H1 (cell line): ENCODE measurements at regions not wholly inside any gene's neighbourhood (a gene's known extent, or its start where the extent isn't known, plus 50 kb on each side); places are given as distances from the start of the nearest gene placed in this dataset.

Experiments used
- CTCF ChIA-PET: fragments of 300-600 bp; sonication (Branson Sonifier 250); formaldehyde crosslinking; loops from one replicate; lab custom pipeline; 2021; ENCODE audit not compliant: partially characterized antibody; lab: Charles Lee
- POLR2A ChIA-PET: fragments of 300-600 bp; sonication (Branson Sonifier 250); formaldehyde crosslinking; loops from one replicate; lab custom pipeline; 2021; ENCODE audit warnings: inconsistent platforms; ENCODE audit not compliant: partially characterized antibody; lab: Charles Lee
- DNase-seq, 2 experiments: peaks; one replicate each; pipeline versions ENCODE4 v3.0.0 to v3.0.0-alpha.2; 2010 to 2022; ENCODE audit warnings: low spot score in 2 of 2, low read depth in 1 of 2, mixed read lengths in 1 of 2
- FAIRE-seq: peaks from 2 replicates; lab custom pipeline; 2011; peaks lifted over from hg19 to GRCh38; lab: Jason Lieb, UNC
- H2AFZ ChIP-seq: 2 replicates; pipeline ENCODE4 v1.8.1; 2012; ENCODE audit warnings: low read length, inconsistent platforms
- H2AK5ac ChIP-seq: 2 replicates; pipeline ENCODE4 v1.6.1; 2013; ENCODE audit warnings: low read depth, low read length
- H2BK120ac ChIP-seq: replicated peaks from 2 replicates; pipeline ENCODE3; 2013; ENCODE audit warnings: low read depth, low read length, inconsistent platforms
- H2BK12ac ChIP-seq: 2 replicates; pipeline ENCODE4 v1.6.1; 2013; ENCODE audit warnings: low read depth, low read length
- H2BK15ac ChIP-seq: 2 replicates; pipeline ENCODE4 v1.6.1; 2013; ENCODE audit warnings: low read length
- H2BK20ac ChIP-seq: 2 replicates; pipeline ENCODE4 v1.6.1; 2013; ENCODE audit warnings: low read length
- H2BK5ac ChIP-seq: 2 replicates; pipeline ENCODE4 v1.6.1; 2013; ENCODE audit warnings: low read depth, low read length
- H3K14ac ChIP-seq: 2 replicates; pipeline ENCODE4 v1.6.1; 2013; ENCODE audit warnings: inconsistent platforms; ENCODE audit not compliant: insufficient read length
- H3K18ac ChIP-seq: 2 replicates; pipeline ENCODE4 v1.6.1; 2013; ENCODE audit warnings: low read length; ENCODE audit errors: extremely low read depth
- H3K23ac ChIP-seq: 2 replicates; pipeline ENCODE4 v1.6.1; 2013; ENCODE audit warnings: inconsistent platforms; ENCODE audit not compliant: insufficient read length
- H3K23me2 ChIP-seq: 2 replicates; pipeline ENCODE4 v1.6.1; 2013; ENCODE audit warnings: low read depth, low read length
- H3K27ac ChIP-seq: 2 replicates; pipeline ENCODE4 v1.6.1; 2011; ENCODE audit warnings: low read depth, low read length, inconsistent platforms
- H3K27me3 ChIP-seq, 4 experiments: replicated peaks in 1 of 4; 1 replicate in 1 of 4; 2 replicates in 3 of 4; pipeline versions ENCODE4 v1.6.1 to v1.8.1; 2011 to 2013; ENCODE audit warnings: low read length in 3 of 4, mild to moderate bottlenecking in 3 of 4, inconsistent platforms in 2 of 4, mixed read lengths in 2 of 4, moderate library complexity in 1 of 4; ENCODE audit not compliant: control insufficient read depth in 3 of 4, insufficient read depth in 3 of 4; ENCODE audit errors: extremely low read depth in 1 of 4
- H3K36me3 ChIP-seq, 4 experiments: 2 replicates each; pipeline versions ENCODE4 v1.6.1 to v1.8.1; 2011 to 2013; ENCODE audit warnings: mild to moderate bottlenecking in 4 of 4, low read length in 3 of 4, moderate library complexity in 2 of 4, control low read depth in 1 of 4, inconsistent platforms in 1 of 4; ENCODE audit not compliant: insufficient read depth in 4 of 4, control insufficient read depth in 2 of 4
- H3K4ac ChIP-seq: replicated peaks from 2 replicates; pipeline ENCODE3; 2013; ENCODE audit warnings: low read length, low read depth, mixed read lengths, inconsistent platforms; ENCODE audit not compliant: insufficient read length
- H3K4me1 ChIP-seq, 4 experiments: replicated peaks in 1 of 4; 1 replicate in 1 of 4; 2 replicates in 3 of 4; pipeline versions ENCODE4 v1.6.1 to v1.8.1; 2011 to 2013; ENCODE audit warnings: low read length in 3 of 4, inconsistent platforms in 2 of 4, mixed read lengths in 1 of 4; ENCODE audit not compliant: insufficient read depth in 4 of 4, control insufficient read depth in 3 of 4
- H3K4me2 ChIP-seq, 2 experiments: 2 replicates each; pipeline versions ENCODE4 v1.6.1 to v1.8.1; 2011 to 2013; ENCODE audit warnings: low read depth in 2 of 2, low read length in 2 of 2, control low read depth in 1 of 2, inconsistent platforms in 1 of 2, mild to moderate bottlenecking in 1 of 2; ENCODE audit not compliant: insufficient read depth in 1 of 2
- H3K4me3 ChIP-seq, 4 experiments: fragments of 200-600, 300-600 bp in 1 of 4; sonication (generic), shearing (Covaris generic), sonication (Bioruptor Twin) in 1 of 4; 2 replicates each; pipeline versions ENCODE4 v1.5.1 to v1.8.1; 2011 to 2016; ENCODE audit warnings: low read length in 4 of 4, low read depth in 3 of 4, control low read depth in 2 of 4, inconsistent platforms in 2 of 4, mild to moderate bottlenecking in 2 of 4, mixed read lengths in 1 of 4, moderate library complexity in 1 of 4; ENCODE audit not compliant: insufficient read depth in 2 of 4; ENCODE audit errors: extremely low read depth in 1 of 4
- H3K56ac ChIP-seq: replicated peaks from 2 replicates; pipeline ENCODE3; 2013; ENCODE audit warnings: low read depth, mild to moderate bottlenecking, mixed read lengths, low read length, inconsistent platforms; ENCODE audit not compliant: insufficient read length
- H3K79me1 ChIP-seq: 2 replicates; pipeline ENCODE4 v1.6.1; 2013; ENCODE audit warnings: low read depth, low read length, control low read depth
- H3K79me2 ChIP-seq, 2 experiments: 2 replicates each; pipeline versions ENCODE4 v1.6.1 to v1.8.1; 2012 to 2013; ENCODE audit warnings: low read length in 2 of 2, mild to moderate bottlenecking in 2 of 2, inconsistent platforms in 1 of 2; ENCODE audit not compliant: insufficient read depth in 2 of 2, control insufficient read depth in 1 of 2
- H3K9ac ChIP-seq, 4 experiments: replicated peaks in 1 of 4; 1 replicate in 1 of 4; 2 replicates in 3 of 4; pipeline versions ENCODE4 v1.6.1 to v1.8.1; 2011 to 2013; ENCODE audit warnings: low read depth in 3 of 4, low read length in 3 of 4, control low read depth in 2 of 4, mild to moderate bottlenecking in 2 of 4, moderate library complexity in 2 of 4, inconsistent platforms in 1 of 4; ENCODE audit errors: extremely low read depth in 1 of 4
- H3K9me3 ChIP-seq, 2 experiments: 2 replicates each; pipeline versions ENCODE4 v1.6.1 to v1.8.1; 2012 to 2013; ENCODE audit warnings: mild to moderate bottlenecking in 2 of 2, moderate library complexity in 2 of 2, control low read depth in 1 of 2, inconsistent platforms in 1 of 2, low read depth in 1 of 2, low read length in 1 of 2, mixed read lengths in 1 of 2; ENCODE audit not compliant: insufficient read depth in 2 of 2
- H4K20me1 ChIP-seq, 2 experiments: replicated peaks in 1 of 2; 2 replicates each; pipeline versions ENCODE3 to v1.8.1; 2011 to 2013; ENCODE audit warnings: inconsistent platforms in 2 of 2, low read length in 2 of 2, mild to moderate bottlenecking in 1 of 2; ENCODE audit not compliant: insufficient read depth in 2 of 2, control insufficient read depth in 1 of 2
- H4K5ac ChIP-seq: 2 replicates; pipeline ENCODE4 v1.6.1; 2013; ENCODE audit warnings: low read length, low read depth, mixed read lengths, inconsistent platforms; ENCODE audit not compliant: insufficient read length
- H4K8ac ChIP-seq: 2 replicates; pipeline ENCODE4 v1.8.0; 2013; ENCODE audit warnings: mild to moderate bottlenecking, moderate library complexity, low read length, inconsistent platforms; ENCODE audit not compliant: insufficient read depth; ENCODE audit errors: extremely low read depth
- H4K91ac ChIP-seq: replicated peaks from 2 replicates; pipeline ENCODE3; 2013; ENCODE audit warnings: low read length, mixed read lengths, inconsistent platforms; ENCODE audit not compliant: insufficient read length
- TCF12 ChIP-seq: IDR thresholded peaks from 2 replicates; pipeline ENCODE4 v1.6.1; 2011; ENCODE audit warnings: low read depth, mild to moderate bottlenecking, low read length

GRCh38 chr3:187992609-187993008, 161.3 kb upstream of the LPP start:
- H3K36me3 ChIP-seq: no peaks in the 10 kb centered on the region
- no peak overlapping the region for H2AFZ ChIP-seq
- no peak overlapping the region for H2BK20ac ChIP-seq
- no peak overlapping the region for H3K27ac ChIP-seq
- H2BK120ac ChIP-seq: no peak overlapping the region
- H3K79me1 ChIP-seq: no peaks in the 10 kb centered on the region
- H3K14ac ChIP-seq: no peak overlapping the region
- H2BK15ac ChIP-seq: no peak overlapping the region
- no peak overlapping the region for H3K56ac ChIP-seq
- H2AK5ac ChIP-seq: no peak overlapping the region
- no peak for TF ChIP-seq TCF12
- H4K91ac ChIP-seq: no peak overlapping the region
- no peak overlapping the region for H3K4ac ChIP-seq
- H3K4me2 ChIP-seq: no peak overlapping the region
- no peaks in the 10 kb centered on the region for H3K79me2 ChIP-seq
- DNase-seq (no peak), FAIRE-seq (no peak)
- no peaks in the 10 kb centered on the region for H4K20me1 ChIP-seq
- CTCF ChIA-PET: interaction anchor here (0.7 kb wide), 1 partner anchor 247 kb away, joined by 3 read pairs; the partner anchor contains the start of gene BCL6
- no peak overlapping the region for H2BK12ac ChIP-seq
- H3K9me3 ChIP-seq: no peaks in the 10 kb centered on the region
- no peaks in the 10 kb centered on the region; a peak in 1 of 7 replicates for H3K27me3 ChIP-seq
- peaks cover 3% of the 10 kb centered on the region; the same call in 1 of the 2 replicates for H3K23me2 ChIP-seq
- H3K9ac ChIP-seq: no peak overlapping the region
- H4K8ac ChIP-seq: no peak overlapping the region
- H3K4me1 ChIP-seq: peaks cover 0 to 5% (median 1%) of the 10 kb centered on the region in 4 experiments; a peak in 3 of 7 replicates
- H4K5ac ChIP-seq: no peak overlapping the region
- no peak overlapping the region for H3K4me3 ChIP-seq
- H2BK5ac ChIP-seq: no peak overlapping the region
- POLR2A ChIA-PET: no interaction called here
- no peak overlapping the region for H3K18ac ChIP-seq
- no peak overlapping the region for H3K23ac ChIP-seq
